Left ventricle myocardium inferior (tissue), 1 donor: ENCODE measurements at regions not wholly inside any gene's neighbourhood (a gene's known extent, or its start where the extent isn't known, plus 50 kb on each side); places are given as distances from the start of the nearest gene placed in this dataset.

Source experiments
- DNase-seq: peaks from one replicate; pipeline ENCODE4 v3.0.0-alpha.2; 2020
- H3K27ac ChIP-seq: fragments of 200-600 bp; replicated peaks from 2 replicates; pipeline ENCODE4 v1.8.0; 2021
- H3K27me3 ChIP-seq: fragments of 200-600 bp; 2 replicates; pipeline ENCODE4 v1.8.0; 2021; ENCODE audit warnings: low read depth
- H3K36me3 ChIP-seq: fragments of 200-600 bp; 2 replicates; pipeline ENCODE4 v1.8.0; 2021
- H3K4me1 ChIP-seq: fragments of 200-600 bp; 2 replicates; pipeline ENCODE4 v1.8.0; 2021
- H3K4me3 ChIP-seq: fragments of 200-600 bp; 2 replicates; pipeline ENCODE4 v1.8.0; 2021; ENCODE audit warnings: mild to moderate bottlenecking, moderate library complexity
- H3K9me3 ChIP-seq: fragments of 200-600 bp; replicated peaks from 2 replicates; pipeline ENCODE4 v1.8.0; 2021
- CTCF ChIP-seq: fragments of 200-600 bp; IDR thresholded peaks from 2 replicates; pipeline ENCODE4 v1.8.0; 2021; ENCODE audit warnings: antibody characterized with exemption, mild to moderate bottlenecking, borderline replicate concordance
- intact Hi-C: fragments of 100-400 bp; cut with micrococcal nuclease; formaldehyde crosslinking; loops from one replicate; pipeline ENCODE4 v1.11.0; 2022
- donor health status: DM: no; HTN: yes; CAD: no; lungs with severe emphysema.

GRCh38 chr5:152329761-152330283, 75.3 kb downstream of the NMUR2 start:
- TF ChIP-seq CTCF, result no peak
- Histone ChIP-seq H3K9me3 (peaks cover 6% of the 10 kb centered on the region), H3K4me1 (no peaks in the 10 kb centered on the region), H3K4me3 (no peak overlapping the region), H3K27me3 (no peaks in the 10 kb centered on the region), H3K27ac (peak overlapping the region; percentile 76), H3K36me3 (no peaks in the 10 kb centered on the region)
- DNase-seq, result no peak
- intact Hi-C loops, result no loop called here

- H3K27me3 ChIP-seq, result no peaks in the 10 kb centered on the region
- no peak for DNase-seq
- H3K4me3 ChIP-seq, result no peak overlapping the region
- no peak for TF ChIP-seq CTCF
- H3K27ac ChIP-seq, result peak overlapping the region; percentile 76
- peaks cover 11% of the 10 kb centered on the region for H3K9me3 ChIP-seq
- no peaks in the 10 kb centered on the region for H3K36me3 ChIP-seq
- intact Hi-C loops, result no loop called here
- H3K4me1 ChIP-seq, result no peaks in the 10 kb centered on the region
These were observed 75.9 kb downstream of the NMUR2 start for GRCh38 chr5:152329207-152329606.

- TF ChIP-seq CTCF, result no peak
- Histone ChIP-seq H3K4me1 (no peaks in the 10 kb centered on the region), H3K27ac (no peak overlapping the region), H3K9me3 (no peaks in the 10 kb centered on the region), H3K36me3 (no peaks in the 10 kb centered on the region), H3K4me3 (no peak overlapping the region), H3K27me3 (no peaks in the 10 kb centered on the region)
- intact Hi-C loops, result no loop called here
- DNase-seq, result no peak
These were observed 89.1 kb downstream of the NMUR2 start for GRCh38 chr5:152315942-152316341.

- Histone ChIP-seq H3K4me1 (no peaks in the 10 kb centered on the region), H3K4me3 (no peak overlapping the region), H3K36me3 (no peaks in the 10 kb centered on the region), H3K27me3 (no peaks in the 10 kb centered on the region), H3K9me3 (no peaks in the 10 kb centered on the region), H3K27ac (no peak overlapping the region)
- intact Hi-C loops, result no loop called here
- no peak for DNase-seq
- TF ChIP-seq CTCF, result no peak
These were observed 90.8 kb downstream of the NMUR2 start for GRCh38 chr5:152314196-152314829.

- DNase-seq, result no peak
- no peaks in the 10 kb centered on the region for H3K36me3 ChIP-seq
- H3K27ac ChIP-seq, result no peak overlapping the region
- TF ChIP-seq CTCF, result no peak
- no peaks in the 10 kb centered on the region for H3K4me1 ChIP-seq
- H3K27me3 ChIP-seq, result no peaks in the 10 kb centered on the region
- no peaks in the 10 kb centered on the region for H3K9me3 ChIP-seq
- intact Hi-C loops, result no loop called here
- H3K4me3 ChIP-seq, result no peak overlapping the region
These were observed 95.1 kb downstream of the NMUR2 start for GRCh38 chr5:152309926-152310450.
